Naive thymus-derived CD4-positive, alpha-beta T cell (primary cell): ENCODE measurements at regions not wholly inside any gene's neighbourhood (a gene's known extent, or its start where the extent isn't known, plus 50 kb on each side); places are given as distances from the start of the nearest gene placed in this dataset.
A peak's percentile ranks its signal among the peaks of the same experiment; 100 is the strongest.

ENCODE experiments used
- ATAC-seq: fragments of 150-1000 bp; cut with Tn5 transposase; 2 replicates; pipeline ENCODE4 v1.10.0; 2021; ENCODE audit warnings: mild to moderate bottlenecking, moderate library complexity
- CTCF ChIA-PET: fragments of 350-600 bp; sonication (Branson Sonifier 250); formaldehyde crosslinking; loops from one replicate; lab custom pipeline; 2021; ENCODE audit warnings: antibody characterized with exemption; lab: Charles Lee
- POLR2A ChIA-PET: fragments of 350-600 bp; sonication (Branson Sonifier 250); formaldehyde crosslinking; loops from one replicate; lab custom pipeline; 2021; ENCODE audit warnings: antibody characterized with exemption, inconsistent platforms; lab: Charles Lee
- DNase-seq, 9 donors: peaks; one replicate each; pipeline versions ENCODE4 v3.0.0 to v3.0.0-alpha.2; 2020 to 2022; ENCODE audit warnings: mixed read lengths in 1 of 9
- H3K27ac ChIP-seq: one replicate; pipeline ENCODE4 v1.7.0; 2013; ENCODE audit warnings: mild to moderate bottlenecking, low read depth, low read length, moderate library complexity
- H3K27me3 ChIP-seq, 2 donors: one replicate each; pipeline ENCODE4 v1.7.0; 2013; ENCODE audit warnings: low read length in 2 of 2, mild to moderate bottlenecking in 2 of 2, moderate library complexity in 2 of 2; ENCODE audit not compliant: control insufficient read depth in 2 of 2, insufficient read depth in 2 of 2
- H3K36me3 ChIP-seq, 3 experiments: 1 replicate in 2 of 3; 2 replicates in 1 of 3; pipeline ENCODE4 v1.7.0; 2013; ENCODE audit warnings: low read length in 3 of 3, mild to moderate bottlenecking in 3 of 3, moderate library complexity in 1 of 3; ENCODE audit not compliant: insufficient read depth in 3 of 3, control insufficient read depth in 2 of 3
- H3K4me1 ChIP-seq, 2 donors: one replicate each; pipeline ENCODE4 v1.7.0; 2013; ENCODE audit warnings: low read length in 2 of 2, mild to moderate bottlenecking in 2 of 2, moderate library complexity in 1 of 2; ENCODE audit not compliant: control insufficient read depth in 2 of 2, insufficient read depth in 2 of 2
- H3K4me3 ChIP-seq: 2 replicates; pipeline ENCODE4 v1.7.0; 2013; ENCODE audit warnings: mild to moderate bottlenecking, low read length
- H3K9me3 ChIP-seq, 3 experiments: 1 replicate in 2 of 3; 2 replicates in 1 of 3; pipeline ENCODE4 v1.7.0; 2013; ENCODE audit warnings: low read length in 3 of 3; ENCODE audit not compliant: control insufficient read depth in 2 of 3
- H3K27ac Mint-ChIP-seq, 9 donors: one replicate each; pipeline ENCODE4 v1.8.0; 2020 to 2022; ENCODE audit warnings: mixed read lengths in 9 of 9, mild to moderate bottlenecking in 8 of 9, moderate library complexity in 5 of 9, inconsistent platforms in 2 of 9
- H3K27me3 Mint-ChIP-seq, 5 donors: one replicate each; pipeline ENCODE4 v1.8.0; 2021 to 2022; ENCODE audit warnings: mixed read lengths in 5 of 5, mild to moderate bottlenecking in 1 of 5
- H3K36me3 Mint-ChIP-seq, 5 donors: one replicate each; pipeline ENCODE4 v1.8.0; 2020 to 2022; ENCODE audit warnings: mixed read lengths in 5 of 5, mild to moderate bottlenecking in 3 of 5, inconsistent platforms in 1 of 5
- H3K4me1 Mint-ChIP-seq, 7 donors: one replicate each; pipeline ENCODE4 v1.8.0; 2020 to 2022; ENCODE audit warnings: mixed read lengths in 7 of 7, mild to moderate bottlenecking in 3 of 7, inconsistent platforms in 1 of 7
- H3K4me3 Mint-ChIP-seq, 10 donors: one replicate each; pipeline ENCODE4 v1.8.0; 2020 to 2022; ENCODE audit warnings: mild to moderate bottlenecking in 10 of 10, mixed read lengths in 10 of 10, moderate library complexity in 6 of 10, inconsistent platforms in 2 of 10
- H3K9me3 Mint-ChIP-seq, 11 donors: one replicate each; pipeline ENCODE4 v1.8.0; 2020 to 2022; ENCODE audit warnings: mixed read lengths in 11 of 11, mild to moderate bottlenecking in 4 of 11, inconsistent platforms in 1 of 11, moderate library complexity in 1 of 11
- intact Hi-C, 2 donors: fragments of 100-400 bp; cut with micrococcal nuclease; formaldehyde crosslinking; loops; one replicate each; pipeline ENCODE4 v1.15.1; 2023

DNA sequence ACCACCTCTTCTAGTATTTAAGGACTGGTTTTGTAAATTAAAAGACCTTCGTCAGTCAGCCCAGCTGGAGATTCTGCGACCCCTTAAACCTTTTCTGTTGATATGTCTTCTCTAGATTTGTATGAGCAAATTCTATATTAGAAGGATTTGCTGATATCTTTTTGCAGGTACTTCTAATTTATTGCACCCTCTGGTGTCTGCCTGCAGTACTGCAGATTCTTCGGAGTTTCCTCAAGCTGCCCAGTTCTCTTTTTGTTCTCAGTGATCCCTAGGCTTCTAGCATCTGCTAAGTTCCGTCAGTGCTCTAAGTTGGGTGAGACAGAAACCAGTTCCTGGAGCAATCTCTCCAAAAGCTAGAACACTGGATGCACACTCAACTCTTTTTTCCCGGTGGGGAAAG, 545.2 kb downstream of the C4orf33 start:
- no peaks in the 10 kb centered on the region for H3K9me3 ChIP-seq
- no peaks in the 10 kb centered on the region for H3K27me3 ChIP-seq
- no peaks in the 10 kb centered on the region for H3K4me1 ChIP-seq
- H3K4me3 ChIP-seq = no peak overlapping the region
- ChIA-PET CTCF (interaction anchor here (0.6 to 0.7 kb wide), 2 partner anchors 533 to 1241 kb away, joined by 3 read pairs; no protein-coding TSS in a partner anchor), POLR2A (no interaction called here)
- H3K9me3 Mint-ChIP-seq = peaks cover 0 to 12% (median 0%) of the 10 kb centered on the region in 11 donors
- H3K36me3 Mint-ChIP-seq = no peaks in the 10 kb centered on the region
- H3K27me3 Mint-ChIP-seq = peaks cover 0 to 6% (median 0%) of the 10 kb centered on the region in 5 donors
- H3K36me3 ChIP-seq = no peaks in the 10 kb centered on the region
- no peak overlapping the region for H3K4me3 Mint-ChIP-seq
- DNase-seq (peak in 6 of 9 donors; percentile 4 to 47 (median 33)), ATAC-seq (peak; percentile 63)
- no peak overlapping the region for H3K27ac ChIP-seq
- H3K4me1 Mint-ChIP-seq = no peaks in the 10 kb centered on the region
- intact Hi-C loops = loop anchor here in 1 of 2 donors (1.0 to 5.0 kb wide), 4 partner anchors 114 to 1450 kb away; no protein-coding TSS in a partner anchor
- H3K27ac Mint-ChIP-seq = no peak overlapping the region

DNA sequence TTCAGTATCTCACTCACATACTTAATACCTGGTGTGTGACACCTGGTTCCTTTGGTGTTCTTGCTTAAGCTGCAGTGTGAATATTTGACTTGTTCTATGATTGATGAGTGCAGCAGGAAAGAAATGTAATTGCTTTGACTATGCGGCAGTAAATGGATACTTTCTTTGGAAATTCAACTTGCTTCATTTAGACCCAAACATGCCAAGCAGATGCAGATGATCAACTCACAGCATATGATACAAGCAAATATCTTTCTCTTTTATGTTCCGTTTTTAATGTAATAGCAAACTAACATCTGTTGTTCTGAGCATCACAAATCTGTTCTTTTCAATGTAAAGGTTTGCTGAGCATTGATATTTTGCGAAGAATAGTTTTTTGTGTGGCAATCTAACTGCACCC, 549.5 kb downstream of the C4orf33 start:
- no peak overlapping the region for H3K4me3 ChIP-seq
- H3K36me3 Mint-ChIP-seq = no peaks in the 10 kb centered on the region
- no peak overlapping the region for H3K4me3 Mint-ChIP-seq
- no peak overlapping the region for H3K27ac Mint-ChIP-seq
- peaks cover 0 to 5% (median 0%) of the 10 kb centered on the region in 5 donors for H3K27me3 Mint-ChIP-seq
- POLR2A ChIA-PET = no interaction called here
- no peak overlapping the region for H3K27ac ChIP-seq
- H3K4me1 Mint-ChIP-seq = no peaks in the 10 kb centered on the region
- H3K9me3 ChIP-seq = no peaks in the 10 kb centered on the region
- intact Hi-C loops = no loop called here
- no peaks in the 10 kb centered on the region for H3K27me3 ChIP-seq
- no peaks in the 10 kb centered on the region for H3K36me3 ChIP-seq
- CTCF ChIA-PET = no interaction called here
- H3K9me3 Mint-ChIP-seq = peaks cover 0 to 9% (median 0%) of the 10 kb centered on the region in 11 donors
- no peak for ATAC-seq
- DNase-seq = no peak
- H3K4me1 ChIP-seq = no peaks in the 10 kb centered on the region

DNA sequence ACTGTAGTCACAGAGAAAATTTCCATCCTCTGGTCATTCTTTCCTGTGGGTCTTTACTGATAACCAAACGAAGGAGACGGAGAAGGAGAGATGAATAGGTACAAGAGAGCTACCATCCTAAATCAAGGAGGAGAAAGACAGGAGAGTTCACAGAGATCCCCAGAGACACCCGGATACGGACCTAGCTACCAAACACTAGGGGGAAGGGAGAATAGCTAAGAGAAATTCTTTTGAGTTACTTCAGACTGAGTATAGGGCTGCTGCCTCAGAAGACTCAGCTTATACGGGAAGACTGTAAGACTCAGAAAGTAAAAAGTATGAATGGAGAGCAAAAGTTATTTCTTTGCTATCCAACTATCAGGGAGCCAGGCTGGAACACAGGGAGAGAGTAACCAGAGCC, 572.1 kb downstream of the C4orf33 start:
- H3K4me1 ChIP-seq = no peaks in the 10 kb centered on the region
- DNase-seq (no peak), ATAC-seq (no peak)
- ChIA-PET POLR2A (no interaction called here), CTCF (no interaction called here)
- H3K27ac ChIP-seq = no peak overlapping the region
- Mint-ChIP-seq H3K36me3 (no peaks in the 10 kb centered on the region), H3K9me3 (no peaks in the 10 kb centered on the region), H3K27me3 (no peaks in the 10 kb centered on the region), H3K4me3 (no peak overlapping the region), H3K27ac (no peak overlapping the region), H3K4me1 (peaks cover 0 to 1% (median 0%) of the 10 kb centered on the region in 7 donors)
- H3K9me3 ChIP-seq = no peaks in the 10 kb centered on the region
- intact Hi-C loops = no loop called here
- no peak overlapping the region for H3K4me3 ChIP-seq
- H3K36me3 ChIP-seq = no peaks in the 10 kb centered on the region
- no peaks in the 10 kb centered on the region for H3K27me3 ChIP-seq

DNA sequence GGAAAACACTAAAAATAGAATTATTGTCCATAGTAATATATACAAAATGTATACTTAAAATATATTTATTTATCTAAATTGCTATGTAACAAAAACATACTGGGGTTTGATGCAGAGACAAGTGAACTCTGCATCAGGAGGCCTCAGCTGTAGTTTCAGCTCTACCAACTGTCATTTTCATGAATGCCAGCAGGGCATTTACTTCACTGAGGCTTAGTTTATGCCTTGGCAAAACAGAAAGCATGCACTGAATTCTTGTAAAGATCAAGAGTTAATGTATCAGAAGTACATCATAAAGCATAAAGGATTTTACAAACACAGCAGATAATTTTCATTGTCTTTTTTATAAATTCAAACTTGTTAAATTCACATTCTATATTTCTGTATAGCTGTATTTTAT, 577.0 kb downstream of the C4orf33 start:
- Histone ChIP-seq H3K9me3 (no peaks in the 10 kb centered on the region), H3K27ac (no peak overlapping the region), H3K4me1 (no peaks in the 10 kb centered on the region), H3K4me3 (no peak overlapping the region), H3K36me3 (no peaks in the 10 kb centered on the region), H3K27me3 (no peaks in the 10 kb centered on the region)
- no peak for DNase-seq
- Mint-ChIP-seq H3K27me3 (peaks cover 0 to 4% (median 0%) of the 10 kb centered on the region in 5 donors), H3K9me3 (peaks cover 0 to 10% (median 3%) of the 10 kb centered on the region in 11 donors), H3K36me3 (no peaks in the 10 kb centered on the region), H3K4me3 (no peak overlapping the region), H3K4me1 (peaks cover 0 to 1% (median 0%) of the 10 kb centered on the region in 7 donors), H3K27ac (no peak overlapping the region)
- no peak for ATAC-seq
- CTCF ChIA-PET = no interaction called here
- intact Hi-C loops = no loop called here
- POLR2A ChIA-PET = no interaction called here

- ATAC-seq (no peak), DNase-seq (no peak)
- POLR2A ChIA-PET = no interaction called here
- H3K4me3 ChIP-seq = no peak overlapping the region
- intact Hi-C loops = no loop called here
- CTCF ChIA-PET = no interaction called here
- H3K9me3 Mint-ChIP-seq = peaks cover 0 to 14% (median 5%) of the 10 kb centered on the region in 11 donors
- no peaks in the 10 kb centered on the region for H3K27me3 ChIP-seq
- H3K36me3 ChIP-seq = no peaks in the 10 kb centered on the region
- no peaks in the 10 kb centered on the region for H3K36me3 Mint-ChIP-seq
- H3K4me3 Mint-ChIP-seq = no peak overlapping the region
- H3K9me3 ChIP-seq = no peaks in the 10 kb centered on the region
- no peak overlapping the region for H3K27ac ChIP-seq
- no peaks in the 10 kb centered on the region for H3K4me1 ChIP-seq
- H3K4me1 Mint-ChIP-seq = peaks cover 0 to 1% (median 0%) of the 10 kb centered on the region in 7 donors
- H3K27me3 Mint-ChIP-seq = peaks cover 0 to 7% (median 0%) of the 10 kb centered on the region in 5 donors
- no peak overlapping the region for H3K27ac Mint-ChIP-seq
Measured at GRCh38 chr4:129675036-129675435, 579.1 kb downstream of the C4orf33 start.

DNA sequence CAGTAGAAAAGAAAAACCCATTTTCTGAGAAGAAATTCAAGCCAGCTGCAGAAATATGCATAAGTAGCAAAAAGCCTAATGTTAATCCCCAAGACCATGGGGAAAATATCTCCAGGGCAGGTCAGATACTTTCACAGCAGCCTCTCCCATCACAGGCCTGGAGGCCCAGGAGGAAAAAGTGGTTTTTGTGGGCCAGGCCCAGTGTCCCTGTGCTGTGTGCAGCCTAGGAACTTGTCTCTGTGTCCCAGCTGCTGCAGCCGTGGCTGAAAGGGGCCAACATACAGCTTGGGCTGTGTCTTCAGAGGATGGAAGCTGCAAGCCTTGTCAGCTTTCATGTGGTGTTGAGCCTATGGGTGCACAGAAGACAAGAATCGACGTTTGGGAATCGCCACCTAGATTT, 581.0 kb downstream of the C4orf33 start:
- intact Hi-C loops = no loop called here
- peaks cover 0 to 6% (median 0%) of the 10 kb centered on the region in 7 donors for H3K4me1 Mint-ChIP-seq
- H3K4me3 Mint-ChIP-seq = no peak overlapping the region
- POLR2A ChIA-PET = no interaction called here
- H3K27me3 Mint-ChIP-seq = peaks cover 0 to 7% (median 0%) of the 10 kb centered on the region in 5 donors
- H3K4me1 ChIP-seq = no peaks in the 10 kb centered on the region
- H3K36me3 Mint-ChIP-seq = no peaks in the 10 kb centered on the region
- no peak for ATAC-seq
- CTCF ChIA-PET = no interaction called here
- DNase-seq = no peak
- no peak overlapping the region for H3K27ac ChIP-seq
- H3K27ac Mint-ChIP-seq = no peak overlapping the region
- no peaks in the 10 kb centered on the region for H3K36me3 ChIP-seq
- H3K27me3 ChIP-seq = no peaks in the 10 kb centered on the region
- no peak overlapping the region for H3K4me3 ChIP-seq
- no peaks in the 10 kb centered on the region for H3K9me3 ChIP-seq
- H3K9me3 Mint-ChIP-seq = peaks cover 0 to 14% (median 5%) of the 10 kb centered on the region in 11 donors

DNA sequence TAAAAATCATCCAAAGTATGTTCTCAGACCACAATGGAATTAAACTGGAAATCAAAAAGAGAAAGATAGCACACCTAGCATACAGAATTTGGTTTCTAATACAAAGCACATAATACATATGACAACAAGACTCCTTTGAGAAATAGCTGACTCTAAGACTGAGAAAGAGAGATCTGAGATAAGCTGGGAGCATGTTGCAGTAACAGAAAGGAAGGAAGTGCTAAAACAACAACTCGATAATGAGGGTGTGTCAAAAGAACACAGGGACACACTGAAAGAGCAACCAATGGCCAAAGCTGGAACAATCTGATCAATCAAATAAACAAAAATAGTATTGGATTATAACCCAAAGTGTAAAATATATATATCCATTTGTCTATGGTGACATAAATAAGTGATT, 586.6 kb downstream of the C4orf33 start:
- ChIA-PET POLR2A (no interaction called here), CTCF (no interaction called here)
- no peaks in the 10 kb centered on the region for H3K27me3 ChIP-seq
- H3K4me3 ChIP-seq = no peak overlapping the region
- H3K36me3 ChIP-seq = no peaks in the 10 kb centered on the region
- Mint-ChIP-seq H3K27ac (peak overlapping the region in 2 of 9 donors; percentile 33 to 73), H3K4me3 (peak overlapping the region in 2 of 10 donors; percentile 1 to 23), H3K9me3 (peaks cover 0 to 12% (median 1%) of the 10 kb centered on the region in 11 donors), H3K4me1 (peaks cover 0 to 17% (median 2%) of the 10 kb centered on the region in 7 donors), H3K27me3 (peaks cover 0 to 7% (median 0%) of the 10 kb centered on the region in 5 donors), H3K36me3 (no peaks in the 10 kb centered on the region)
- H3K9me3 ChIP-seq = no peaks in the 10 kb centered on the region
- ATAC-seq (no peak), DNase-seq (no peak)
- intact Hi-C loops = no loop called here
- H3K4me1 ChIP-seq = no peaks in the 10 kb centered on the region
- no peak overlapping the region for H3K27ac ChIP-seq
